Fibroblast of upper back skin (primary cell): ENCODE measurements at regions not wholly inside any gene's neighbourhood (a gene's known extent, or its start where the extent isn't known, plus 50 kb on each side); places are given as distances from the start of the nearest gene placed in this dataset.
A peak's percentile ranks its signal among the peaks of the same experiment; 100 is the strongest.

ENCODE experiments used
- DNase-seq: peaks from one replicate; pipeline ENCODE4 v3.0.0-alpha.2; 2013

DNA sequence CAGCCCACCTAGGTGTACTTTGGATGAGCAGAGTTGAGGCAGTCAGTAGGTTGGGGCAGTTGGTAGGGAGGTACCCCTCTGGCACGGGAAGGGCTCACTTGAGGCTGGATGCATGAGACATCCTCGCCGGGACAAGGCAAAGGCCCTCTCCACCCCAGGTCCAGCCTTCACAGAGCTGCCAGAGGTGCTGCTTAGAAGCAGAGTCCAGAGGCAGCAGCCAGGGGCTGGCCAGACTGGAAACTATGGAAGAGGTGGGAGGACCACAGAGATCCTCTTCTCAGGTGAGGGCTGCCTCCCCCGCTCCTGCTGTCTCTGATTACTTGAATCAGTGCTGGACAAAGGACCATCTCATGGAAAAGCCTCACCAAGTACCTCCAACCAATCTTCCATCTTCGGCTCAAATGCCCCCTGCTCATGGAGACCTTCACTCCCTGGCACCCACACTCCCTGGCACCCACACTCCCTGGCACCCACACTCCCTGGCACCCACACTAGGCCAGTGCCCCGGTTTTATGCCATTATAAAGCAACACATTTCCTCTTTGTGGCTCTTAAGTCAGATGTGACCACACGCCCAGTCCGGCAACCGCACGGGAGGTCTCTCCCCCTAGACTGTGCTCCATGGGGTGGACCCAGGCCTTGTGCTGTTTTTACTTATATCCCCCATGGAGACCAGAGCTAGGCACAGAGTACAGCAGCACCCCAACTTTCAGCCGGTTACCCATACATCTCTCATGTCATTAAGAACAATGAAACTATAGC lies 100.1 kb downstream of the YTHDF1 start:
- DNase-seq, result no peak

DNA sequence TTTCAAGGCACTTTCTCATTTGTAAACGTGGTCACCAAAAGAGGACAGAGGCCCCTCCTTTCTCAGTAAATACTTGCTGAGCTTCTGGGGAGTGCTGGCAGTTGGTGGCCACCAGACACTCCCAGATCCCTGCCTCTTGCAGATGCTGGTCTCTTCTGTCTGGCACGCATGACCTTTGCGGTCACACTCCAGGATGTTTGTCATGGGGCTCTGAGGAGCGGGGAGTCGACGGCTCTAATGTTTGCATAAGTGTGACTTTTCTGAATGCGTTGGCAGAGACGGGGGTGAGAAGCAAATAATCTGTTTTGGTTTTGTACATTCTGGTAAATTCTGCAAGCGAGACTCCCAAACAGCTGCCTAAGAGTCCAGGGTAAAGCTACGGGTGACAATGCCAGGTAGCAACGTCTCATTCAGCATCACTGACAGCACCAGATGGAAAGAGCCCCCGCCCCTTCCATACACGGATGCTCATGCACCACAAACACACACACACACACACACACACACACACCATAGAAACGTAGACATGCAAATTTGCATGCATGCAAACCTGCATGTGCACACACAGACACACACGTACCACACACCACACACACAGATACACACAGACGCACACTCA lies 101.1 kb downstream of the YTHDF1 start:
- no peak for DNase-seq

DNA sequence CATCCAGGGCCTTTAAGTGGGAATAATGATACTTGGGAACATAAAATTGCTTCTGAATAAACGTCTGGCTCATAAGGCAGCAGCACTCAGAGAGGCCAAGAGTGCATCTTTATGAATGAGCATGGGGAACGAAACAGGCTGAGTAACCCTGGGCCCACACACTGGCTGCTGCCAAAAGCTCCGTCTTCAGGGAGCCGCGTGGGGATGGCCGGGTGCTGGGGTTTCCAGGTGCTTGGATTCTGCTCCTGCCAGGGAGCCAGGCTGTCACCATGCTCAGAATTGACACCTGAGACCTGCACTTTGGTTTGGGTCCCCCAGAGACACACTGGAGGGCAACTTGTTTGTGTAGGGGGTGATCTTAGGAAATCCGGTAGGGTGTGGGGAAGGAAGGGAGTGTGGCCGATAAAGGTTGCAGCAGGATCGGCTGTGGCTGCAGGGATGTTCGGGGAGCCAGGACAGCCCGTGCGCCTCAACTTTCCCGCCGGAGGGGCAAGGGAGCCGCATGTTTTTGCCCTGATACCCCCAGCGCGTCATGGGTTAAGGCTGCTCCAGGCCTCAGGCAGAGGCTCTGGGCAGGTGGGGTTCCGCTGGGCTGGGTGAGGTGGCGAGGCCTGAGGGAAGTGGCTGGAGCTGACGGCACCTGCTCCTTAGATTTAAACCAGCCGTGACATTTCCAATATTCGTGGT lies 101.8 kb downstream of the YTHDF1 start:
- no peak for DNase-seq

DNA sequence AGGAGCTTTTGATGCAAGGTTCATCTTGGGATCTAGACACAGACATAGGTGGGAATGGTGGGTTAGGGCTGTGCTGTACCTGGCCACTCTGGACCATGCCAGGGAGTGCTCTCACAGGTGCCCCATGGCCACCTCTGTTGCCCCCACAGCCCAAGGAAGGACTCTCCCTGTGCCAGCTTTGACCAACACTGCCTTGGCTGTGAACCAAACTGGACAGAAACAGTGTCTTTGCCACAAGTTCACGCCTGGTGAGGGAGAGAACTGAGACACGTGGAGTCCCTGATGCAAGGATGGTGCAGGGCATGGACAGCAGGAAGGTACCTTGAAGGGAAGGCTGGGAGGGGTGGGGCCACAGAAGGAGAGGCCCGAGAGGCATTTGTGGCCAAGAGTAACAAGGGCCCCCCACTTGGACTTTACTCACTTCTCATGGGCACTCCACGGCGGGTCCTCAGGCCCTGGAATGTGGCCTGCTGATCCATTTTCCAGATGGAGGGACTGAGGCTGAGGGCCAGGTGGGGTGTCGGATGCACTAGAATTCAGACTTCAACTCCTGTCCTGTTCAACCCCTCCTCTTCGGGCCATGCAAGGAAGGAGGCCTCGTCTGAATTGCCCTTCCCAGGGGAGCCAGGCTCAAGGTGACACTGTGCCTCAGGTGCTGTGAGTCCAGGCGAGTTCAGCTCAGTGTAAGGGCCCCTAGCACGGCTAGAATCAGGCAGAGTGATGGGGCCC lies 103.3 kb downstream of the YTHDF1 start:
- no peak for DNase-seq

DNA sequence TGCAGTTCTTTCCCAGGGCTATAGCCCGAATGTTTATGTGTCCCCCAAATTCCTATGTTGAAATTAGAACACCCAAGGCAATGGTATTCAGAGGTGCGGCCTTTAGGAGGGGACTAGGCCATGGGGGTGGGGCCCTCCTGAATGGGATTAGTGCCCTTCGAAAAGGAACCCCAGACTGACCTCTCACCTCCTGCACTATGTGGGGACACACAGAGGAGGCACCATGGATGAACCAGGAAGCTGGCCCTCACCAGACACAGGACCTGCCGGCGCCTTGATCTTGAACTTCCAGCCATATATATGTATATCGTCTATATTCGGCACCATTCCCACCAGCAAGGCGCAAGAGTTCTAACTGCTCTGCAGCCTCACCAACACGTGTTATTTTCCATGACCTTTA lies 101.5 kb upstream of the BHLHE23 start:
- DNase-seq, result no peak

DNA sequence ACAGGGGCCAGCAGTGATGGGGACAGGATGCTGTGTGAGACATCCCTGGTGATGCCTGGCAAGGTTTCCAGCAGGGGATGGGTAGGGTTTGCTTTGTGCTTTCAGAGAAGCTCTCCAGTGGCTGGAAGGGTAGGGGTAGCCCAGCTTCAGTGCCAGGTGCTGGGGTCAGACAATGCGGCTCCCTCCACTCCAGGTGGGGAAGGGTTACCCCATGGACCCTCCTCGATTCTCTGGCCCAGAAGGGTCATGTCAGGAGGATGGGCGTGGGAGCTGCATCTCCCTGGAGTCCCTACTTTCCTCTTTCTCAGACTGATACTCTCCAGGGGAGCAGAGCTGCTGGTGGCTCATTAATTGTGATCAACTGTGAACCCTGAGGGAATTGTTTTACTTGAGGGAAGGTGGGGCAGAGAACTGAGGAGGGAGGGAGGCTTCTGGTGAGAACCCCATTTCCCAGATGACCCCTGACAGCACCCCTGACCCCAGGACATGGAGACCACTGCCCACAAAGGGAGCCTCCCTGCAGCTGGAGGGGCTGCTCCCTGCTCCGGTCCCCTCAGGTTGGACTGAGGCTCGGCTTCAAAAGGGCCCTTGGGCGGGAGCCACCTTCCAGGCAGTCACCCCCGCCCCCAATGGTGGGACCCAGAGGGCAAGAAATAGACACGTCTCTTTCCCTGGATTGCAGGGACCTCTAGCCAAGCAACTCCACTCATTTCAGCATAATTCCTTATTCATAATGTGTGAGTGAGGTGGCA lies 100.9 kb upstream of the BHLHE23 start:
- DNase-seq, result no peak

DNA sequence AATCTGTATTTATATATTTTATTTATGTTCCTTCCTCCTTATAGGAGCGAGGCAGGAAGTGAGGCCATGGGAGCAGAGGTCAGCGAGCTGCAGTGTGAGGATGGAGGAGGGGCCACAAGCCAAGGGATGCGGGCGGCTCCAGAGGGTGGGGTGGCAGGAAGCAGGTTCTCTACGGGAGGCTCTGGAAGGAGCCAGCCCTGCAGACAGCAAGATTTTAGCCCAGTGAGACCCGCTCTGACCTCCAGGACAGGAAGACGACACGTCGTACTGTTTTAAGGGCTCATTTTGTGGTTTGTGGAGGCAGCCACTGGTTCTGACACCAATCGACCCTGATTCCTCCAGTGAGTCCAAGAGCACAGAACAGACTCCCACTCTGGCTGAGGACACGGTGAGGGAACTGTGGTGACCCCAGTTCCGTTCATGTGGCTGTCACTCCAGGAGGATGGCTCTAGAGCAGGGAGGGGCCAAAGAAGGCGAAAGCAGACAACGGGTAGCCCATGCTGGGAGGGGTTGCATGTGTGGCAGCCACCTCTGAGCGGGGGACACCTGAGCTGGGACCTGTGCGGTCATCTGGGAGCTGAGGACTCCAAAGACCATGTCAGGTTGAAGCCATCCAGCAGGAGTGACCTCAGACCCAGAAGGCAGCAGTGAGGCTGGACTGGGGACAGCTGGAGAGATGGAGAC lies 100.1 kb upstream of the BHLHE23 start:
- DNase-seq, result no peak

DNA sequence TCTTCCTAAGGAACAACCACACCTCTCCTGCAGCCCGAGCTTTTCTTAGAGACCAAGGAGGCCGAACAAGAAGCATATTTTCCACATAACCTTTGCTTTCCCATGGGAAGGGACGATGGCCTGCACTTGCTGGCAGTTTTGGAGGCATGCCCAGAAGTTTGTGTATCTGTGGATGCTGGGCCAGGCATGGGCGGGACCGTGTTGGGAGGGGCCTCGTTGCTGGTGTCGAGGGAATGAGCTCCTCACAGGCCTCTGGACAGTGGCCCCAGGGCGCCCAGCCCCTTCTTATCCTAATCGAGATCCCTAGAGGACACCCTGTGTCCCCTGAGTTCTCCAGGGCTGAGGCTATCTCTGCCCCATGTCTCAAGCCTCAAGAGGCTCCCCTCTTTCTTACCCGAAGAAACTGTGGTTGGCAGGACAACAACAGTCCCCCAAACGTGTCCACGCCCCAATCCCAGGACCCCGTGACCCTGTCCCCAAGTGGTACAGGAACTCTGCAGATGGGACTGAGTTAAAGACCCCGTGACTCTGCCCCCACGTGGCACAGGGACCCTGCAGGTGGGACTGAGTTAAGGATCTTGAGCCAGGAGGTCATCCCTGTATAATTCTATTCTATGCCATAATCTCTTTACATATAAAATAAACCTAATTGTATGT lies 99.5 kb upstream of the BHLHE23 start:
- no peak for DNase-seq

DNA sequence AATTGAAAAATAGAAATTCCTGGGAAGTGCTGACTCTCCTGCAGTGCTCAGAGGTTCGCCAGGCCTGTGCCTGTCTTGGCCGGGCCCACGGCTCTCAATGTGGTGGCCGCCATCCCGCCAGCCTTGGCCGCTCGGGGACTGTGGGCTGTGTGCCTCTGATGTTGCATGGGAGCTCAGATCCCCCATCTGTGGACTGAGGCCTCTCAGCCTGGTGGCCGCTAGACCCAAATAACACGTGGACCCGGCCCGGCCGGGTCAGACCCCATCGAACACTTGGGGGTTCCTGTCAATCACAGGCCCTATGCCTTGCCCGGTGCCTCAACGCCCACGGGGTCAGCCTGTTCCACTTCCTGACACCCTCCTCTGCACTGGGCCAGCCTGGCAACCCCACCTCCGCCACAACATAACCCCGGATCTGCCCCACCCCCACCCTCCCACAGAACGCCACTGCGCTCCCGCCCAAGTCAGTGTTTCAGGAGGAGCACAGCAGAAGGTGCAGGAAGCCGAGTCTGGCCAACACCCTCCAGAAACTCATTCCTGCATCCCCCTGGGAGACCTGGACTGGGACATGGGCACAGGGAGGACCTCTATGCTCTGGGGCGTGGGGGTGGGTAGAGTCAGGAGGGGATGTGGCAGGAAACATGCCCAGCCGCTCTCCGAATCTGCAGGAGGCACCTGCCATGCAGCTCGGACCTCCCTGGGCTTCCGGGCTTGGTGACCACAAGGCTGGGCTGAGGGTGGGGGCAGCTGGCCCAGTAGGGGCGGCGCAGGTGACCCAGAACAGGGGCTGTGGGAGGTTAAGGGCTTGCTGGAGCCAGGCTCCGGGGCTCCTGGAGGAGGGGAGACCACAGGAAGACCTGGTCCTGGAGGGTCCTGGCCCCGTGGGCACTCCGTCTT lies 98.7 kb upstream of the BHLHE23 start:
- no peak for DNase-seq

DNA sequence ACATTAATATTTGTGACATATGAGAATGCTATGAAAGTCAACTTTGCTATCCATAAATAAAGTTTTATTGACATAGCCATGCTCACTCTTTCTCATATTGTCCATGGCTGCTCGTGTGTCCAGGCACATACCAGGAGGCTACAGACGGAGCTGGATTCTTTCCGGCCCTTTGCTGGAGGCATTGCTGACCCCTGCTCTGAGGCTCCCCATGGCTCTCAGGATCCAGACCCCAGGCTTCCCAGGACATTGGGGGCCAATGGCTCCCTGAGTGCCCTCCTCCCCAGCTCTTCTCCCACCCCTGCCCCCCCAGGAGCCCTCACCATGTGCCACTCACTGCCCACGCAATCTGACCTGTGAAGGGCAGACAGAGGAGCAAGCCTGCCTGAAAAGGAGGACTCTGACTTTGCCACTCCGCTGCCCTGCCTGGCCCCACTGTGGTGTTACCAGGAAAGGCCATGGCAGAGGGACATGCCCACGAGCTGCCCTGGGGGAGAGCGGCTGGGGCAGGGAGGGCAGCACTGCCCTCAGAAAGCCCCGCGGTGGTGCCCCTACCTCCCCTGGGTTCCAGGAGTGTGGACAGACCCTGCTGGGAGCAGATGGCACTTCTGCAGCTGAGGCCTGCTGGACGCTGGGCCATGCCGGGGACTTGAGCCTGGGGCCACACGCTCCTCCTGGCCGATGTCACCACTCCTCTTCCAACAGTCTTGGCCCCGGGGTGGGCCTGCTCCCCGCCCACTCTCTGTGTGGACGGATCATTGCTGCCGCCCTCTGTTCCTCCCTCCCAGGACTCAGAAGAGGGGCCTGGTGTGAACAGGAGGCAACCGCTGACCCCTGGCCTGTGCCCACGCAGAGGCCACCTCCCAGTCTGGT lies 97.8 kb upstream of the BHLHE23 start:
- no peak for DNase-seq

DNA sequence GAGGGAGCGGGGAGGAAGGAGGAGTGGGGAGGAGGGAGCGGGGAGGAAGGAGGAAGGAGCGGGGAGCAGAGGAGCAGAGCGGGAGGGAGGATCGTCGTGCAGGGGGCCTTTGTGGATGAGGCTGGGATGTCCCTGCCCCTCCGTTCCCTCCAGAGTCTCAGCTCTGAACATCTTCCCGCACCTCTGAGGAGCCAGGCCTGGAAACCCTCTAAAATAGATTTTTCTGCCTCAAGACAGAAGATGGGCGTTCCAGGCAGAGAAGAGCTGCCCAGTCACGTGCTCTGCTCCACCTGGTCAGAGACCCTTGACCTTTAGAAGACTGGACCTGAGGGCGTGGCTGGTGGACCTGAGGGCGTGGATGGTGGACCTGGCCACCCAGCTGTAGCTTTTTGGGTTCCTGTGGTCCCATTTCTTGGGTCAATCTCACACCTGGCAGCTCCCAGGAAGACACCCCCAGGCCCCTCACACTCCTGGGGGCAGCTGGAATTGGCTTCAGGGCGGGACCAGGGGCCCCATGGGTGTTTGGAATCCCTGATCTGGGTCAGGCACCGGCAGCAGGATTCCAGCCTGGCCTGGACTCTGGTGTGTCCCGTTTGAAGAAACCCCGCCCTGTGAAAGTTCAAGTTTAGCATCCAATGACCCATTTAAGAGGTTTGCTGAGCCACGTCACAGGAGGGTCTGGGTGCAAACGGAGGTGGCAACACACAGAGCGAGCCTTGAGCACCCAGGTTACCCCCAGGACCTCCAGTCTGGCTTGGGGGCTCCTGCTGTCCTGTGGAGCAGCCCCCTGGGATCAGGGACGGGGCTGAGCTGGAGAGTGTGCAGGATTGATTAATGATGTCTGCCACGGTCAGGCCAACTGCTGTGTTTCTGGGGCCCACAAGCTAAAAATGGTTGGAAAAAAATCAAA lies 96.9 kb upstream of the BHLHE23 start:
- DNase-seq, result peak; percentile 5

DNA sequence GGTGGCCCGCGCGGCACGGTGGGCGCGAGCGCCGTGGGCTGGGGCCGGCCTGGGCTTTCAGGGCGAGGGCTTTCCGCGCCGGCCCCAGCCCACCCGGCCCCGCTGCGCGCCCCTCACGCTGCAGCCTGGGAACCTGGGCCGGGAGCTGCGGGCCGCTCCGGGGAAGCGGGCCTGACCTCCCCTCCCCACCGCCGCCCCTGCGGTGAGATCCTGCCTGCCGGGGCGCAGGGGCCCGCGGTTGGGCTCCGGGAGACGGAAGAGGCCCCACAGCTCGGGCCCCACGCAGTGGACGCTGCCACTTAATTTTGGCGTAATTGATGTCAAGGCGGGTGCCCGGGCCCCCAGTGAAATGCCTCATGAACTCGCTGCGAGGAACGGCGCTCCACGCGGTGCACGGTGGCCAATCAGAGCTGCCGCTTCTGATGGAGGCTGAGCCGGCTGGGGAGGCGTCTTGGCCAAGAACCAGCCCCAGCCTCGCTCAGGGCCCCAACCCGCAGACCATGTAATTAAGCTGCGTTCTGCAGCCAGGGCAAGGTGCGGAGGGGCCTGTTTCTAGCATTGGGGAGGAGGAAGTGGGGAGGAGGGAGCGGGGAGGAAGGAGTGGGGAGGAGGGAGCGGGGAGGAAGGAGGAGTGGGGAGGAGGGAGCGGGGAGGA lies 96.1 kb upstream of the BHLHE23 start:
- DNase-seq, result peak; percentile 23

DNA sequence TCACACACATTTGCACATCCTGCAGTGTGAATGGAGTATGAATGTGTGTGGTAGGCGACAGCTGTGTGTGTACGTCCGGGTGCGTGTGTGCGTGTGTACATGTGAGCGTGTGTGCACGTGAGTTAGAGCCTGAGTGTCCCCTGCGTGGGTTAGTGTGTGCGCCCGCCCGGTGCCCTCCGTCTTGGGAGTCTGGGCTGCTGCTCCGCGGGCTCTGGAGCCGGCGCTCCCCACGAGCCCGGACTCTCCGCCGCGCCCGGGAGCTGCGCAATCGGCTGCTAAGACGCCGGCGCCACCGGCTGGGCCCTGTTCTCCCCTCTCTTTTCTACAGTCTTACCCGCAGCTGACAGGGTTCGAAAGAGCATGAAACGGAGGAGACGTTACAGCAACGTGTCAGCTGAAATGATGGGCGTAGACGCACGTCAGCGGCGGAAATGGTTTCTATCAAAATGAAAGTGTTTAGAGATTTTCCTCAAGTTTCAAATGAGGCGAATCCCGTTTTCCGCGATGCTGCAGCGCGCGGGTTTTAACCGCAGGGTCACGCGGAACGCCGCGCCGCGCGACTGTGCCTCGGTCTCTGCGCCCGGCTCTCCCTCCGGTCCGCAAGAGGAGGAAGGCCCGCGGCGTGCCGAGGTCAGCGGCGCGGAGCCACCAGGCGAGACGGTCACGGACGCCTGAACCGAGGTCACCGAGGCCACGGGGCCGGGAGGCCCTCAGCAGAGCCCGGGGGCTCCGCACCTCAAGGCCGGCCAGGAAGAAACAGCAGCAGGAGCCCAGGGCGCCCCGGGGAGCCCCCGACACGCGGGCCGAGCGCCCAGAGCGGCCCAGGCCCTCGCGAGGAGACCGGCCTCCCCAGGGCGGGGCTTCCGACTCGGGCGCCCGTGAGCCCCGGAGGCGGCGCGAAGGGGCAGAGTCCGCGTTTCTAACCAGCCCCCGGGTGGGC lies 95.3 kb upstream of the BHLHE23 start:
- peak; percentile 26 for DNase-seq

DNA sequence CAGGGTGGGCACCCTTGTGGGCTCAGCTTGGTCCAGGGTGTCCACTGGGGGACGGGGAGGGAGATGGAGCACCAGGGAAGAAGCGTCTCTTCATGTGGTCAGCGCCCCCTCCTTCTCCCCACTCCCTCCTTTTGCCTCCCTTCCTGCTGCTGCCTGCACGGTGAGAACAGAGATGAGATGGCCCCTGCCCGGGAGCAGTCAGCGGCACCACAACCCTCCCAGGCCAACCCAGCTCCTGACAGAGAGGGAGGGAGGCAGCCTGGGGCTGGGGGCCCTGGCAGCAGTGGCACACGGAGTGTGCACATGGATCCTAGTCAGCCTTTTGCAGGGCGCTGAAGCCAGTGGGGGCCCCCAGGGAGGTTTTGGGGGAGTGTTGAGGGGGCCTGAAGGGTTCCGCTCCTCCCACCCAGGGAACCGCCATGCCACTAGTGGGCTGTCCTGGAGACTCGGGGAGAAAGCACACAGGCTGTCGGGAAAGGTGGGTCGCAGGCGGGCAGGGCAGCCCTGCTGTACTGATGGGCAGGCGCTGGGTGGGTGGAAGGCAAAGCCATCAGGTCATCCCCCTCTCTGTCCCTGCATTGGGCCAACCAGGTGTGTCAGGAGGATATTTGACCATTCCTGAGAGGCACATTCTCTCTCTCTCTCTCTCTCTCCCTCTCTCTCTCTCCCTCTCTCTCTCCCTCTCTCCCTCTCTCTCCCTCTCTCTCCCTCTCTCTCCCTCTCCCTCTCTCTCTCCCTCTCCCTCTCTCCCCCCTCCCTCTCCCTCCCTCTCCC lies 94.3 kb upstream of the BHLHE23 start:
- DNase-seq, result no peak

DNA sequence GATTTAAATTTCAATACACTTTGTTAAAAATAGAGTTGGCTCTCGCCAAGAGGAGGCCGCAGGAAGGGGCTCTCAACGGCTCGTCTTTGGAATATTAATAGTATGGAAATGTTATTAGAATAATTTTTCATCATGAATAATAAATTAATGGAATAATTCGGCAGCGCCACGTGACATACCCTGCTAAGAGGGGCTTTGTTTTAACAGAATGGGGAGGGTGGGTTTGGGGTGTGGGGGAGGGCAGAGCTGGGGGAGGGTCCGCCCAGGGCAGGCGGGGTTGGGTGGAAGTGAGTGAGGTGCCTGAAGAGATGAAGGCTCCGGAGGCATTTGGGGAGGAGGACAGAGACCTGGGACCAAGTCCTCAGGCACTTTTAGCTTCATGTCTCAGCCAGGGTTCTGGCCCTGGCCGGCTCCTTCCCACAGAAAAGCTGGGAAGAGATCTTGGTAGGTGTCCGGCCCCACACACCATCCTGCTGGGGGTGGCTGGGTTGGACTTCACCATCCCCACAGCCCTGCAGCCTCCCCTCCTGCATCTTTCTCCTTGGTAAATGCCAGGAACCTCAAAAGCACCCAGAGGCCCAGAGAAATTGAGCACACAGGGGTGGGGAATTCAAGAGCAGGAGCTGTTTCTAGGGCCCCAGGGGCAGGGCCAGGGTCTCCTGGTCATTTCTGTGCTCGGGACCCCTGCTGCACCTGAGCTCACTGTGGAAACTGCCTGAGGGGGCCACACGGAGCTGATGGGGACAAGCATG lies 93.6 kb upstream of the BHLHE23 start:
- DNase-seq, result no peak
